K562 (cell line): ENCODE measurements at regions not wholly inside any gene's neighbourhood (a gene's known extent, or its start where the extent isn't known, plus 50 kb on each side); places are given as distances from the start of the nearest gene placed in this dataset.

Experiments
- ATAC-seq: fragments of 200-7000 bp; cut with Tn5 transposase; 3 replicates; pipeline ENCODE4 v1.9.1; 2020; ENCODE audit warnings: moderate library complexity
- BruUV-seq: library from RNA; stranded (reverse); fragments of 400-500 nt; replicated peaks from 2 replicates; lab custom pipeline; 2021; lab: Mats Ljungman, UMichigan
- CTCF ChIA-PET: fragments of 300-600 bp; formaldehyde crosslinking; extraction: SDS; loops from one replicate; lab custom pipeline; 2021; ENCODE audit warnings: low intra/inter-chr PET ratio; lab: Yijun Ruan, JAX
- POLR2A ChIA-PET: fragments of 300-600, 350-650 bp; sonication (Branson Sonifier 250); formaldehyde crosslinking; extraction: SDS; loops from one replicate; lab custom pipeline; 2021; ENCODE audit warnings: antibody characterized with exemption, inconsistent platforms; lab: Yijun Ruan, JAX
- DNase-seq, 4 experiments: peaks; one replicate each; pipeline versions ENCODE4 v3.0.0 to v3.0.0-alpha.2; 2011 to 2018; ENCODE audit warnings: low spot score in 3 of 4, mixed read lengths in 3 of 4; ENCODE audit errors: extremely low read depth in 1 of 4
- FAIRE-seq: peaks from 2 replicates; lab custom pipeline; 2011; peaks lifted over from hg19 to GRCh38; lab: Jason Lieb, UNC
- H2AFZ ChIP-seq: 2 replicates; pipeline ENCODE4 v1.6.0; 2011; ENCODE audit warnings: low read depth, low read length, control low read depth, inconsistent platforms
- H3K27ac ChIP-seq: fragments of 200-600 bp; 3 replicates; pipeline ENCODE4 v1.8.0; 2011; ENCODE audit warnings: low read depth, mild to moderate bottlenecking, control low read depth, inconsistent platforms, low read length, moderate library complexity, mixed read lengths; ENCODE audit errors: extremely low read depth
- H3K27me3 ChIP-seq, 2 experiments: fragments of 300-600 bp in 1 of 2; 2 replicates in 1 of 2; 3 replicates in 1 of 2; pipeline versions ENCODE4 v1.6.0 to v1.8.0; 2011; ENCODE audit warnings: inconsistent platforms in 2 of 2, low read length in 2 of 2, mild to moderate bottlenecking in 1 of 2, mixed read lengths in 1 of 2, moderate library complexity in 1 of 2; ENCODE audit not compliant: control insufficient read depth in 2 of 2, insufficient read depth in 2 of 2
- H3K36me3 ChIP-seq: fragments of 300-600 bp; 3 replicates; pipeline ENCODE4 v1.8.0; 2011; ENCODE audit warnings: mild to moderate bottlenecking, low read length, inconsistent platforms; ENCODE audit not compliant: control insufficient read depth, insufficient read depth
- H3K4me1 ChIP-seq, 2 experiments: fragments of 200-600 bp in 1 of 2; replicated peaks in 1 of 2; 2 replicates in 1 of 2; 3 replicates in 1 of 2; pipeline versions ENCODE4 v1.5.1 to v1.8.0; 2011; ENCODE audit warnings: inconsistent platforms in 2 of 2, low read length in 2 of 2, mild to moderate bottlenecking in 1 of 2, mixed read lengths in 1 of 2, moderate library complexity in 1 of 2; ENCODE audit not compliant: control insufficient read depth in 2 of 2, insufficient read depth in 2 of 2
- H3K4me2 ChIP-seq: 2 replicates; pipeline ENCODE4 v1.6.1; 2011; ENCODE audit warnings: low read length, control low read depth, inconsistent platforms, mixed read lengths; ENCODE audit not compliant: insufficient read depth
- H3K4me3 ChIP-seq: fragments of 200-600 bp; sonication (generic), shearing (Covaris generic); 2 replicates; pipeline ENCODE4 v1.5.1; 2016; ENCODE audit warnings: control low read depth, inconsistent platforms
- H3K79me2 ChIP-seq: fragments of 200-600 bp; 3 replicates; pipeline ENCODE4 v1.8.0; 2011; ENCODE audit warnings: low read length, inconsistent platforms; ENCODE audit not compliant: control insufficient read depth, insufficient read depth
- H3K9ac ChIP-seq, 2 experiments: 2 replicates each; pipeline versions ENCODE4 v1.6.0 to v1.6.1; 2011; ENCODE audit warnings: low read depth in 2 of 2, low read length in 2 of 2, control low read depth in 1 of 2, inconsistent platforms in 1 of 2, mild to moderate bottlenecking in 1 of 2, mixed read lengths in 1 of 2; ENCODE audit not compliant: insufficient read depth in 1 of 2
- H3K9me1 ChIP-seq: one replicate; pipeline ENCODE4 v1.6.0; 2011; ENCODE audit warnings: inconsistent platforms, mild to moderate bottlenecking, low read length, moderate library complexity; ENCODE audit not compliant: control insufficient read depth, insufficient read depth
- H3K9me3 ChIP-seq: replicated peaks from 2 replicates; pipeline ENCODE4 v1.5.1; 2011; ENCODE audit warnings: low read depth, low read length, inconsistent platforms; ENCODE audit not compliant: control insufficient read depth, insufficient read depth
- H4K20me1 ChIP-seq: replicated peaks from 2 replicates; pipeline ENCODE4 v1.6.1; 2011; ENCODE audit warnings: low read length, inconsistent platforms, mixed read lengths; ENCODE audit not compliant: control insufficient read depth, insufficient read depth
- SLC30A9 ChIP-seq: fragments of 250-450 bp; sonication (Bioruptor Pico); IDR thresholded peaks from 2 replicates; pipeline ENCODE4 v1.8.0; 2022; ENCODE audit warnings: mild to moderate bottlenecking, moderate library complexity
- ZKSCAN3 ChIP-seq: fragments of 250-450 bp; sonication (Bioruptor Pico); IDR thresholded peaks from 2 replicates; pipeline ENCODE4 v1.4.0; 2020
- WGBS: fragments of 100-300 bp; shearing (Covaris generic); methylation state at CpG from one replicate; pipeline ENCODE4 v1.1.6; 2016; ENCODE audit warnings: low coverage, mixed read lengths; ENCODE audit not compliant: insufficient coverage; ENCODE audit errors: missing lambda C conversion rate; 5-methylcytosine and 5-hydroxymethylcytosine counted together
- in situ Hi-C: fragments of 300-500 bp; cut with MboI; formaldehyde crosslinking; loops from 4 replicates; pipeline ENCODE4 v1.15.0; 2018; ENCODE audit warnings: inconsistent platforms, mixed read lengths
- intact Hi-C: fragments of 100-400 bp; cut with micrococcal nuclease; formaldehyde crosslinking; loops from 2 replicates; pipeline ENCODE4 v1.14.2; 2022
- TF ChIP-seq, protein P1 (sequence below), 2 experiments: fragments of 450-650 bp; IDR thresholded peaks; 2 replicates each; pipeline ENCODE4 v1.6.1; 2016; ENCODE audit warnings: mild to moderate bottlenecking in 2 of 2, borderline replicate concordance in 1 of 2, low read depth in 1 of 2, moderate library complexity in 1 of 2
- TF ChIP-seq, protein P2 (sequence below): fragments of 450-650 bp; IDR thresholded peaks from 2 replicates; pipeline ENCODE4 v1.6.1; 2016; ENCODE audit warnings: mild to moderate bottlenecking
- TF ChIP-seq, protein P3 (sequence below): fragments of 250-450 bp; sonication (Bioruptor Pico); IDR thresholded peaks from 2 replicates; pipeline ENCODE4 v1.4.0; 2020; ENCODE audit warnings: mild to moderate bottlenecking

DNA sequence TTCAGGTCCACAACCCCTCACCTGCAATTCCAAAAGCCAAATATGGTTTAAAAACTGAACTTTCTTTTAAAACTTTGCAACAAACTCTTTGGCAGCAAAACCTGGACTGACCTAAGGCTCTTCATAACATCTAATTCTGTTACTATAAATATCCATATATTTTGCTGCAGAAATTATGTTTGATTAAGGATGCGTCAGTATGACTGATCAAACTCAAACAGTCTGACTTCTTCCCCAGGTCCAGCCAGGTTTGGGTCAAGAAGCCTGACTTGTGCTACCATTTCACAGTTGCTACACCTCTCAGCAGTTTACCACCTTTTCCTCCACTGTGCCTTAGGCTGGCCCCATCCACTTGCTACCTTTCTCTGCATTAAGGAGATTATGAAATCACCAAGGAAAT is 127.0 kb upstream of the DUSP22 start:
- Histone ChIP-seq H3K27ac (no peak overlapping the region), H3K9me3 (no peaks in the 10 kb centered on the region), H4K20me1 (no peaks in the 10 kb centered on the region), H3K4me2 (no peak overlapping the region), H2AFZ (no peak overlapping the region), H3K9ac (no peak overlapping the region), H3K36me3 (no peaks in the 10 kb centered on the region), H3K4me1 (no peaks in the 10 kb centered on the region)
- WGBS, result 21% methylated on average over 1 of the region's 1 CpG
- POLR2A ChIA-PET, result interaction anchor here (1.3 kb wide), 1 partner anchor 10 kb away, joined by 4 read pairs; no protein-coding TSS in a partner anchor
- no TSS peak for BruUV-seq
- DNase-seq (no peak), FAIRE-seq (no peak)
- in situ Hi-C loops, result no loop called here
- intact Hi-C loops, result no loop called here
- TF ChIP-seq, protein P1, sequence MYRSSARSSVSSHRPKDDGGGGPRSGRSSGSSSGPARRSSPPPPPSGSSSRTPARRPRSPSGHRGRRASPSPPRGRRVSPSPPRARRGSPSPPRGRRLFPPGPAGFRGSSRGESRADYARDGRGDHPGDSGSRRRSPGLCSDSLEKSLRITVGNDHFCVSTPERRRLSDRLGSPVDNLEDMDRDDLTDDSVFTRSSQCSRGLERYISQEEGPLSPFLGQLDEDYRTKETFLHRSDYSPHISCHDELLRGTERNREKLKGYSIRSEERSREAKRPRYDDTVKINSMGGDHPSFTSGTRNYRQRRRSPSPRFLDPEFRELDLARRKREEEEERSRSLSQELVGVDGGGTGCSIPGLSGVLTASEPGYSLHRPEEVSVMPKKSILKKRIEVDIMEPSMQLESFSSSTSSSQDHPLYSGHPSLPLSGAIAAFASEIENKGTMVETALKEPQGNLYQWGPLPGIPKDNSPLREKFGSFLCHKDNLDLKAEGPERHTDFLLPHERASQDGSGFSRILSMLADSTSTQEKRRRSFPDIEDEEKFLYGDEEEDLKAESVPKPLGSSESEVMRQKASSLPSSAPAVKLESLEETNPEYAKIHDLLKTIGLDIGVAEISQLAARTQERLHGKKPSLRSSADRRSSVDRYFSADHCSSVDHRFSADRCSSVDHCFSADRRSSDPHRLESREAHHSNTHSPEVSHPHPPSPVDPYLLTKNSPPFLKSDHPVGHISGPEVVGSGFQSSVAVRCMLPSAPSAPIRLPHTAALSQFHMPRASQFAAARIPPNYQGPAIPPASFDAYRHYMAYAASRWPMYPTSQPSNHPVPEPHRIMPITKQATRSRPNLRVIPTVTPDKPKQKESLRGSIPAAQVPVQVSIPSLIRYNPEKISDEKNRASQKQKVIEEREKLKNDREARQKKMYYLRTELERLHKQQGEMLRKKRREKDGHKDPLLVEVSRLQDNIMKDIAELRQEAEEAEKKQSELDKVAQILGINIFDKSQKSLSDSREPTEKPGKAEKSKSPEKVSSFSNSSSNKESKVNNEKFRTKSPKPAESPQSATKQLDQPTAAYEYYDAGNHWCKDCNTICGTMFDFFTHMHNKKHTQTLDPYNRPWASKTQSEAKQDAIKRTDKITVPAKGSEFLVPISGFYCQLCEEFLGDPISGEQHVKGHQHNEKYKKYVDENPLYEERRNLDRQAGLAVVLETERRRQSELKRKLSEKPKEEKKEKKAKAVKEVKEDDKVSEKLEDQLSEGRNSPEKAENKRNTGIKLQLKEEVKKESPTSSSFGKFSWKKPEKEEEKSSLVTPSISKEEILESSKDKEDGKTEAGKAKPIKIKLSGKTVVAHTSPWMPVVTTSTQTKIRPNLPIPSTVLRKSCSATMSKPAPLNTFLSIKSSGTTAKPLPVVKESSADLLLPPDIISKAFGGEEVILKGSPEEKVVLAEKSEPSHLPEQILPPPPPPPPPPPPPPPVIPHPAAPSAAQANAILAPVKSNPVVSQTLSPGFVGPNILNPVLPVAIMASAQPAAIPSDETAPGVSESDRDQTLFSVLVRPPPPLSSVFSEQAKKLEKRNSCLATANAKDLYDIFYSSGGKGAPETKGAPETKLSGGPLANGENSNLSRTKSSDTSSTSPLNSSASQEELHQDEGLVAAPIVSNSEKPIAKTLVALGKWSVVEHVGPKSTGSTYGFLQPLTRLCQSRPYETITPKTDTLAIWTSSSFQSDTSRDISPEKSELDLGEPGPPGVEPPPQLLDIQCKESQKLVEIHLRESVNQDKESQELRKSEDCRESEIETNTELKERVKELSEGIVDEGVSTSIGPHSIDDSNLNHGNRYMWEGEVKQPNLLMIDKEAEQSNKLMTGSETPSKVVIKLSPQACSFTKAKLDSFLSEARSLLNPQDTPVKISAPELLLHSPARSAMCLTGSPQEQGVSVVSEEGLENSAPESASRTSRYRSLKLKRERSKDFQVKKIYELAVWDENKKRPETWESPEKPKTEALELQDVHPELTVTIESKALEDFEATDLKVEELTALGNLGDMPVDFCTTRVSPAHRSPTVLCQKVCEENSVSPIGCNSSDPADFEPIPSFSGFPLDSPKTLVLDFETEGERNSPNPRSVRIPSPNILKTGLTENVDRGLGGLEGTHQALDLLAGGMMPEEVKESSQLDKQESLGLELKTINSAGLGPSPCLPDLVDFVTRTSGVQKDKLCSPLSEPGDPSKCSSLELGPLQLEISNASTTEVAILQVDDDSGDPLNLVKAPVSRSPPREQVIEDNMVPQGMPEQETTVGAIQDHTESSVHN (IDR thresholded peaks at IDR 0.05; ENCODE audit: borderline replicate concordance in 1 of 2, low read depth in 1 of 2), result no peak
- TF ChIP-seq, protein P2, sequence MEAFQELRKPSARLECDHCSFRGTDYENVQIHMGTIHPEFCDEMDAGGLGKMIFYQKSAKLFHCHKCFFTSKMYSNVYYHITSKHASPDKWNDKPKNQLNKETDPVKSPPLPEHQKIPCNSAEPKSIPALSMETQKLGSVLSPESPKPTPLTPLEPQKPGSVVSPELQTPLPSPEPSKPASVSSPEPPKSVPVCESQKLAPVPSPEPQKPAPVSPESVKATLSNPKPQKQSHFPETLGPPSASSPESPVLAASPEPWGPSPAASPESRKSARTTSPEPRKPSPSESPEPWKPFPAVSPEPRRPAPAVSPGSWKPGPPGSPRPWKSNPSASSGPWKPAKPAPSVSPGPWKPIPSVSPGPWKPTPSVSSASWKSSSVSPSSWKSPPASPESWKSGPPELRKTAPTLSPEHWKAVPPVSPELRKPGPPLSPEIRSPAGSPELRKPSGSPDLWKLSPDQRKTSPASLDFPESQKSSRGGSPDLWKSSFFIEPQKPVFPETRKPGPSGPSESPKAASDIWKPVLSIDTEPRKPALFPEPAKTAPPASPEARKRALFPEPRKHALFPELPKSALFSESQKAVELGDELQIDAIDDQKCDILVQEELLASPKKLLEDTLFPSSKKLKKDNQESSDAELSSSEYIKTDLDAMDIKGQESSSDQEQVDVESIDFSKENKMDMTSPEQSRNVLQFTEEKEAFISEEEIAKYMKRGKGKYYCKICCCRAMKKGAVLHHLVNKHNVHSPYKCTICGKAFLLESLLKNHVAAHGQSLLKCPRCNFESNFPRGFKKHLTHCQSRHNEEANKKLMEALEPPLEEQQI, result no peak
- no peak for TF ChIP-seq ZKSCAN3 (CRISPR knock-in tag)
- TF ChIP-seq, protein P3, sequence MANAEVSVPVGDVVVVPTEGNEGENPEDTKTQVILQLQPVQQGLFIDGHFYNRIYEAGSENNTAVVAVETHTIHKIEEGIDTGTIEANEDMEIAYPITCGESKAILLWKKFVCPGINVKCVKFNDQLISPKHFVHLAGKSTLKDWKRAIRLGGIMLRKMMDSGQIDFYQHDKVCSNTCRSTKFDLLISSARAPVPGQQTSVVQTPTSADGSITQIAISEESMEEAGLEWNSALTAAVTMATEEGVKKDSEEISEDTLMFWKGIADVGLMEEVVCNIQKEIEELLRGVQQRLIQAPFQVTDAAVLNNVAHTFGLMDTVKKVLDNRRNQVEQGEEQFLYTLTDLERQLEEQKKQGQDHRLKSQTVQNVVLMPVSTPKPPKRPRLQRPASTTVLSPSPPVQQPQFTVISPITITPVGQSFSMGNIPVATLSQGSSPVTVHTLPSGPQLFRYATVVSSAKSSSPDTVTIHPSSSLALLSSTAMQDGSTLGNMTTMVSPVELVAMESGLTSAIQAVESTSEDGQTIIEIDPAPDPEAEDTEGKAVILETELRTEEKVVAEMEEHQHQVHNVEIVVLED (CRISPR knock-in tag), result no peak
- no peak for TF ChIP-seq SLC30A9 (CRISPR knock-in tag)
- TF ChIP-seq, all 486 proteins: peak for 0
- H3K79me2 ChIP-seq, result no peaks in the 10 kb centered on the region
- no peaks in the 10 kb centered on the region for H3K9me1 ChIP-seq
- ATAC-seq, result no peak
- no peaks in the 10 kb centered on the region; a peak in 2 of 5 replicates for H3K27me3 ChIP-seq
- CTCF ChIA-PET, result no interaction called here
- H3K4me3 ChIP-seq, result no peak overlapping the region
